DOHH2 (cell line): ENCODE measurements at regions not wholly inside any gene's neighbourhood (a gene's known extent, or its start where the extent isn't known, plus 50 kb on each side); places are given as distances from the start of the nearest gene placed in this dataset.

Experiments used
- H3F3A ChIP-seq: fragments of 200-600 bp; sonication (generic), shearing (Covaris generic); 2 replicates; pipeline ENCODE4 v1.6.0; 2016; ENCODE audit warnings: antibody characterized with exemption, mild to moderate bottlenecking; ENCODE audit not compliant: control insufficient read depth, insufficient read depth
- H3K27ac ChIP-seq: fragments of 200-600 bp; sonication (generic); 2 replicates; pipeline ENCODE4 v1.5.1; 2014; ENCODE audit warnings: low read depth, mild to moderate bottlenecking, low read length, moderate library complexity
- H3K27me3 ChIP-seq: fragments of 200-600 bp; sonication (generic); 2 replicates; pipeline ENCODE4 v1.6.1; 2014; ENCODE audit warnings: mild to moderate bottlenecking, low read length, mixed read lengths; ENCODE audit not compliant: control insufficient read depth
- H3K36me3 ChIP-seq: fragments of 200-600 bp; sonication (generic); 2 replicates; pipeline ENCODE4 v1.6.1; 2014; ENCODE audit warnings: mild to moderate bottlenecking, low read length, moderate library complexity, mixed read lengths; ENCODE audit not compliant: control insufficient read depth
- H3K4me1 ChIP-seq: fragments of 200-600 bp; sonication (generic); 2 replicates; pipeline ENCODE4 v1.6.1; 2014; ENCODE audit warnings: mild to moderate bottlenecking, low read length, mixed read lengths; ENCODE audit not compliant: control insufficient read depth
- H3K4me2 ChIP-seq: fragments of 200-600 bp; sonication (generic); 2 replicates; pipeline ENCODE4 v1.6.0; 2014; ENCODE audit warnings: mild to moderate bottlenecking, low read length, moderate library complexity
- H3K4me3 ChIP-seq: fragments of 200-600 bp; sonication (generic); 2 replicates; pipeline ENCODE4 v1.5.1; 2014; ENCODE audit warnings: mild to moderate bottlenecking, low read length, mixed read lengths
- H3K79me2 ChIP-seq: fragments of 200-600 bp; sonication (generic); 2 replicates; pipeline ENCODE4 v1.6.1; 2014; ENCODE audit warnings: mild to moderate bottlenecking, low read length, mixed read lengths; ENCODE audit not compliant: control insufficient read depth
- H3K9me2 ChIP-seq: fragments of 200-600 bp; sonication (generic); replicated peaks from 2 replicates; pipeline ENCODE4 v1.6.1; 2014; ENCODE audit warnings: mild to moderate bottlenecking, low read length, mixed read lengths; ENCODE audit not compliant: control insufficient read depth
- H3K9me3 ChIP-seq: fragments of 200-600 bp; sonication (generic); 2 replicates; pipeline ENCODE4 v1.6.1; 2014; ENCODE audit warnings: antibody characterized with exemption, low read length, mixed read lengths; ENCODE audit not compliant: control insufficient read depth, insufficient read depth
- H4K20me1 ChIP-seq: fragments of 200-600 bp; sonication (generic); 2 replicates; pipeline ENCODE4 v1.6.0; 2014; ENCODE audit warnings: low read depth, mild to moderate bottlenecking, antibody characterized with exemption, low read length, moderate library complexity; ENCODE audit not compliant: control insufficient read depth, insufficient read depth
- EZH2phosphoT487 ChIP-seq: fragments of 200-600 bp; sonication (generic); IDR thresholded peaks from 2 replicates; pipeline ENCODE4 v1.6.1; 2017; ENCODE audit warnings: borderline replicate concordance, mild to moderate bottlenecking, antibody characterized with exemption, low read length, moderate library complexity, mixed read lengths
- TF ChIP-seq, protein P1 (sequence below): fragments of 200-600 bp; sonication (generic); IDR thresholded peaks from one replicate; pipeline ENCODE4 v1.5.1; 2014; ENCODE audit warnings: antibody characterized with exemption, mild to moderate bottlenecking, low read depth, low read length; ENCODE audit not compliant: poor library complexity, severe bottlenecking

DNA sequence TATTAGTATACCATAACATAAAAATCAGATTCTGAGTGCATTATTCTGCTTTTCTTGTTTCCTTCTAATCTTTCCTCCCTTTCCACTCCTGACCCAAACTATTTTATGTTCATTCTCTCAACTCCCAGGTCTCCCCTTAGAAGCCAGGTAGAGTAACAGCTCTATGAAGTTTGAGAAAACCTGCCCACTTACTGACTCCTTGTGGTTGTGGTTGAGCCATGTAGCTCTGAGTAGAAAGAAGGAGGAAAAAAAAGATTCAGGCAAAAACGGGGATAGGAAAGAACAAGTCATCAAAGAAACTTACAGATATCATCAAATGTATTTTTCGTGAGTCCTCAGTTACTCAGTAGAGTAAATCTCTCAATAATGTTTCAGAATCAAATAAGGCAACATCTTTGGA lies 216.7 kb downstream of the PMP22 start:
- Histone ChIP-seq H3K27ac (no peak overlapping the region), H3K79me2 (no peaks in the 10 kb centered on the region), H3K4me3 (no peak overlapping the region), H3K4me2 (no peak overlapping the region), H3K36me3 (no peaks in the 10 kb centered on the region), H3K9me3 (0 out of 2 replicates have a peak, but pooled peaks cover 3% of the 10 kb centered on the region), H3K27me3 (no peaks in the 10 kb centered on the region), H3F3A (no peaks in the 10 kb centered on the region), H3K4me1 (no peaks in the 10 kb centered on the region), H4K20me1 (no peaks in the 10 kb centered on the region), H3K9me2 (no peaks in the 10 kb centered on the region)
- TF ChIP-seq, protein P1, sequence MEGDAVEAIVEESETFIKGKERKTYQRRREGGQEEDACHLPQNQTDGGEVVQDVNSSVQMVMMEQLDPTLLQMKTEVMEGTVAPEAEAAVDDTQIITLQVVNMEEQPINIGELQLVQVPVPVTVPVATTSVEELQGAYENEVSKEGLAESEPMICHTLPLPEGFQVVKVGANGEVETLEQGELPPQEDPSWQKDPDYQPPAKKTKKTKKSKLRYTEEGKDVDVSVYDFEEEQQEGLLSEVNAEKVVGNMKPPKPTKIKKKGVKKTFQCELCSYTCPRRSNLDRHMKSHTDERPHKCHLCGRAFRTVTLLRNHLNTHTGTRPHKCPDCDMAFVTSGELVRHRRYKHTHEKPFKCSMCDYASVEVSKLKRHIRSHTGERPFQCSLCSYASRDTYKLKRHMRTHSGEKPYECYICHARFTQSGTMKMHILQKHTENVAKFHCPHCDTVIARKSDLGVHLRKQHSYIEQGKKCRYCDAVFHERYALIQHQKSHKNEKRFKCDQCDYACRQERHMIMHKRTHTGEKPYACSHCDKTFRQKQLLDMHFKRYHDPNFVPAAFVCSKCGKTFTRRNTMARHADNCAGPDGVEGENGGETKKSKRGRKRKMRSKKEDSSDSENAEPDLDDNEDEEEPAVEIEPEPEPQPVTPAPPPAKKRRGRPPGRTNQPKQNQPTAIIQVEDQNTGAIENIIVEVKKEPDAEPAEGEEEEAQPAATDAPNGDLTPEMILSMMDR: no peak
- TF ChIP-seq EZH2phosphoT487: no peak

DNA sequence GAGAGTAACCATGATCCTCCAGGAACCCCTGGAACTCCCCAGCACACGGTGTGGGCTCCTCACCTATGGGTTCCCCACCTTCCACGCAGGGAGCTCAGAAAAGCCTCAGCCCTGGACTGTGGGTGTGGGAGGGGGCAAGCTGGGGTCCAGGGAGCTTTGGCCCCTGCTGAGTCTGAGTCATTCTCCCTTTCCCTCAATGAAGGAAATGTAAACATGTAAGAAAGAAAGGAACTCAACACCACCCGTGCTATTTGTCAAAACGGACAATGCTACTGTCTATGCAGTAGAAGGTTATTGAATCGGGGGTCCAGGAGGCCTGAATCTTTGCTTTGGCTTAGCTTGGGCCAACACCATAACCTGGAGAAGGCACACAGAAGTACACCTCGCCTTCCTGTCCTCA lies 222.8 kb downstream of the PMP22 start:
- H3K79me2 ChIP-seq: no peaks in the 10 kb centered on the region
- H3K9me2 ChIP-seq: no peaks in the 10 kb centered on the region
- TF ChIP-seq EZH2phosphoT487: no peak
- TF ChIP-seq, protein P1: no peak
- H3K27me3 ChIP-seq: no peaks in the 10 kb centered on the region
- no peaks in the 10 kb centered on the region for H3K36me3 ChIP-seq
- no peaks in the 10 kb centered on the region for H3K9me3 ChIP-seq
- H3K4me2 ChIP-seq: no peak overlapping the region
- H3K27ac ChIP-seq: no peak overlapping the region
- no peak overlapping the region for H3K4me3 ChIP-seq
- H3K4me1 ChIP-seq: no peaks in the 10 kb centered on the region
- H3F3A ChIP-seq: no peaks in the 10 kb centered on the region
- H4K20me1 ChIP-seq: no peaks in the 10 kb centered on the region

DNA sequence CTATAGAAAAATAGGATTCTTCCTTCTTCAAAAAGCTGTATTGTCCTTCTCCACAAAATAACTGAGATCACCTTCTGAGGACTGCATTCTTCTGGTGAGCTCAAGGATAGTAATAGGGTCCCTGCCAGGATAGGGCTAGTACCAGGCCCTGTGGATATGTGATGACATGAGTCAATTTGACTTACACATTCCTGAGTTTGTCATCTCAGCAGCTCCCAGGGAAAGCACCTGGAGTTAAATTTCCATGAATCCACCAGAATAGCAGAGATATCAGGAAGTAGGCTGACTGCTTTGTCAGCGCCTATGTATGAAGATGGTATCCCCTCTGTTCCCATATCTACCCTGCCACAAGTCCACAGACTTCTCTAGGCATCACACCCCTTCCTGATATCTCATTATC lies 225.8 kb downstream of the PMP22 start:
- Histone ChIP-seq H3K27me3 (no peaks in the 10 kb centered on the region), H3K4me1 (no peaks in the 10 kb centered on the region), H4K20me1 (no peaks in the 10 kb centered on the region), H3K9me2 (no peaks in the 10 kb centered on the region), H3K9me3 (no peaks in the 10 kb centered on the region), H3F3A (no peaks in the 10 kb centered on the region), H3K79me2 (no peaks in the 10 kb centered on the region), H3K27ac (no peak overlapping the region), H3K36me3 (no peaks in the 10 kb centered on the region), H3K4me3 (no peak overlapping the region), H3K4me2 (no peak overlapping the region)
- TF ChIP-seq, protein P1: no peak
- TF ChIP-seq EZH2phosphoT487: no peak

DNA sequence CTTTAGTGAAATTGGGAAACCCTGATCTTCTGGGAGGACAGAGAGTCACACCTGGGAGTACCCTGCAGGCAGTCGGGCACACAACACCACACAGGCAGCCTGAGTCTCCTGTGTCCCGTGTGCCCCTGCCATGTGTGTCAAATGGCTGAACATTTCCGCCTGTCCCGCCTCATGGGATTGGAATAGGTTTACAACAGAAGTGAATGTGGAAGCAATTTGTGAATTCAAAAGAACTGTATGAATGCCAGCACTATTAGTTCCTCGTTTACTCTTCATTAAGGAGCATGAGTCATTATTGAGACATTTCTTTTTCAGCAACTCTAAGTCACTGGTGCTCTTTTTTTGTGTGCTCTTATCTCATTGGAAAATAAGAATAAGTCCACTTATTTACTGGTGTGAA lies 226.5 kb downstream of the PMP22 start:
- no peaks in the 10 kb centered on the region for H3K9me2 ChIP-seq
- no peak overlapping the region for H3K27ac ChIP-seq
- no peaks in the 10 kb centered on the region for H3K27me3 ChIP-seq
- no peaks in the 10 kb centered on the region for H3K36me3 ChIP-seq
- no peaks in the 10 kb centered on the region for H3K79me2 ChIP-seq
- TF ChIP-seq, protein P1: no peak
- no peak for TF ChIP-seq EZH2phosphoT487
- no peaks in the 10 kb centered on the region for H3K4me1 ChIP-seq
- no peak overlapping the region for H3K4me2 ChIP-seq
- no peak overlapping the region for H3K4me3 ChIP-seq
- no peaks in the 10 kb centered on the region for H3K9me3 ChIP-seq
- H3F3A ChIP-seq: no peaks in the 10 kb centered on the region
- no peaks in the 10 kb centered on the region for H4K20me1 ChIP-seq
